Activated naive CD4-positive, alpha-beta T cell treated with anti-CD3 and anti-CD28 coated beads, Interleukin-2, amount 50 U/mL, for 24 hours (primary cell): ENCODE measurements at regions not wholly inside any gene's neighbourhood (a gene's known extent, or its start where the extent isn't known, plus 50 kb on each side); places are given as distances from the start of the nearest gene placed in this dataset.
A peak's percentile ranks its signal among the peaks of the same experiment; 100 is the strongest.

ENCODE experiments used
- H3K27ac Mint-ChIP-seq: one replicate; pipeline ENCODE4 v1.8.0; 2021; ENCODE audit warnings: mild to moderate bottlenecking, mixed read lengths
- H3K27me3 Mint-ChIP-seq: one replicate; pipeline ENCODE4 v1.8.0; 2021; ENCODE audit warnings: mixed read lengths
- H3K36me3 Mint-ChIP-seq: one replicate; pipeline ENCODE4 v1.8.0; 2021; ENCODE audit warnings: mixed read lengths
- H3K4me1 Mint-ChIP-seq: one replicate; pipeline ENCODE4 v1.8.0; 2021; ENCODE audit warnings: mixed read lengths
- H3K4me3 Mint-ChIP-seq: one replicate; pipeline ENCODE4 v1.8.0; 2021; ENCODE audit warnings: mild to moderate bottlenecking, mixed read lengths
- H3K9me3 Mint-ChIP-seq: one replicate; pipeline ENCODE4 v1.8.0; 2021; ENCODE audit warnings: mixed read lengths

DNA sequence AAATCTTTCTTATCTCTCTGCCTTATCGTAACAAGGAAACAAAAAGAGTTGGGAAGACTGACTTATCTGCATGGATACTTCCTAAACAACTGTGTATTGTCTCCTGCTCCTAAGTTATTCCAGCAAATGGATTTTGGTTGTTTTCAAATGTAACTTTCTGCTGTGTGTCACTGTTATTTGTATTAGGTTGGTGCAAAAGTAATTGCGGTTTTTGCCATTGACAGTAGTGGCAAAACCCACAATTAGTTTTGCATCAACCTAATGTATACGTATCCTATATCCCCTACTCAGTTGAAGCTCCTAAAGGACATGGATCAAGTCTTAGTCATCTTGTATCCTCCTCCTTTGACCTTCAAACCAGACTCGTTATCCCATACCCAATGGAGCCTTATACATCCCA, 263.4 kb upstream of the GPR101 start:
- Mint-ChIP-seq H3K9me3 (no peaks in the 10 kb centered on the region), H3K27me3 (no peaks in the 10 kb centered on the region), H3K4me3 (no peak overlapping the region), H3K36me3 (no peaks in the 10 kb centered on the region), H3K4me1 (no peaks in the 10 kb centered on the region), H3K27ac (no peak overlapping the region)

DNA sequence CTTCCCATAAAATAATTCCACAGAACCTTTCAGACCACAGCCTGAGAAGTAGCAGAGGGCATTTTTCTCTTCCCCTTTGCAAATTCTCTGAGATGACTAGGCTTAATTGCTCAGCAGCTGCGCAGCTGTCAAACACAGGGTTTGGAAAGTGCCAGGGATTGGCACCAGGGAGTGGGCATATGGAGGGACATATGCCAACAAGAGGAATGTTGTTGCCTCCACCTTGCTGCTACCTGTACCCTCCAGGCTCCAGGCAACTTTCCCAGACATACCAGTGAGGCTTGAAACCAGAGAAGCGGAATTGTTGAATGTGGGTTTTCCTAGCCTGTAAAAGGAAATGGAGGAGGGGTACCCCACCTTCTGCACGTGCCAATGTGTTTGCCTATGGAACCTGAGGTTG, 256.2 kb upstream of the GPR101 start:
- no peak overlapping the region for H3K4me3 Mint-ChIP-seq
- H3K9me3 Mint-ChIP-seq, result no peaks in the 10 kb centered on the region
- no peak overlapping the region for H3K27ac Mint-ChIP-seq
- no peaks in the 10 kb centered on the region for H3K27me3 Mint-ChIP-seq
- peaks cover 2% of the 10 kb centered on the region for H3K36me3 Mint-ChIP-seq
- H3K4me1 Mint-ChIP-seq, result no peaks in the 10 kb centered on the region

DNA sequence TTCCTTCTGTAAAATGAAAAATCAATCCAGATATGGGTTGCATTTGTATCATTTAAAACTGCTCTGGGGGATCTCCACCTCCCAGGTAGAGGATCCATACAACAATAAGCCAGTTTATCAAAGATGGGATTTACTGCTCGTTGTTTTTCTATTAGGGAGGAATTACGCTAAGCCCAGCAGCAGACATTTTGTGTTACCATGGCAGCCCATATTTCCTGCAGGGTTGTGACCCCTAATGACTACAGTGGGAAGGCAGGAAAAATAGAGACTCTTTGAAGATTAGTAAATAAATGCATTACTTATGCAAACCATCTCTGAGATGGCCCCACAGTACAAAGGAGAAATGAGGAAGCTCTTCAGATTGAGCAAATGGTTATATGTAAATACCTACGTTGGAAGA, 253.4 kb upstream of the GPR101 start:
- H3K4me1 Mint-ChIP-seq, result no peaks in the 10 kb centered on the region
- H3K9me3 Mint-ChIP-seq, result no peaks in the 10 kb centered on the region
- H3K36me3 Mint-ChIP-seq, result peaks cover 2% of the 10 kb centered on the region
- no peaks in the 10 kb centered on the region for H3K27me3 Mint-ChIP-seq
- H3K27ac Mint-ChIP-seq, result no peak overlapping the region
- no peak overlapping the region for H3K4me3 Mint-ChIP-seq

DNA sequence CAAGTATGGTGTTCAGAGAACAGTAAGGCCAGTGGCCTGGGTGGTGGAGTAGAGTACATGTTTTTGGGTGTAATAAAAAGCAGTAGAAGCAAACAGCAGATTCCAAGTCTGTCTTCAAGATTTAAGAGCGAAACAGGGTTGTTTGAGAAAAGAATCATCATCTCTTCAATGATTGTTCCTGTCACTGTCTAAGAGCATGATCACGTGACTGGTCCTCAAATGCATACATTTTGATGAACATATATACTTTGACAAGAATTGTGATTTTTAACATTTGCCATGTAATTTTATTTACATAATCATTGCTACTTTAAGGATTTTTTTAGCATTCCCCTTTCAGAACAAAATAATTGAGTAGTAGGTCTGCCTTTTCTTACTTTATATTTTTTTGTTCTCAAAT, 252.6 kb upstream of the GPR101 start:
- no peaks in the 10 kb centered on the region for H3K9me3 Mint-ChIP-seq
- H3K36me3 Mint-ChIP-seq, result peaks cover 2% of the 10 kb centered on the region
- no peaks in the 10 kb centered on the region for H3K27me3 Mint-ChIP-seq
- no peaks in the 10 kb centered on the region for H3K4me1 Mint-ChIP-seq
- no peak overlapping the region for H3K4me3 Mint-ChIP-seq
- no peak overlapping the region for H3K27ac Mint-ChIP-seq

DNA sequence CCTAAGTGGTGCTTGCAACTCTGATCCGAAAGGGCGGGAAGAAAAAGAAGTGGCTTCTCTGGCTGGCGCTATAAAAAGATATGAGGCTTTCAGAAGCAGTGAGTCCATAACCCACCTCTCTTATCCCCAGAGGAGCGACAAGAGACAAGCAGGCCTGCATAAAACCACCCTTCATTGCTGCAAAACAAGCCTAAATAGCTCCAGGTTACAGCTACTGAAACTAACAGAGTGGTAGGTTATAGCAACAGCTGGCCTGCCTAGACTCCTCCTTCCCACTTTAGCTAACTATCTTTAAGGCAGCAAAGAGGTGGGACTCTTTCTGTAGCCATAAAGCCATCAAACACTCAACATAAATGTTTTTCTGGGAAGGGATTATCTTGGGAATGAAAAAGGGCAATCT, 245.0 kb upstream of the GPR101 start:
- H3K27me3 Mint-ChIP-seq, result no peaks in the 10 kb centered on the region
- H3K4me3 Mint-ChIP-seq, result no peak overlapping the region
- no peak overlapping the region for H3K27ac Mint-ChIP-seq
- no peaks in the 10 kb centered on the region for H3K9me3 Mint-ChIP-seq
- no peaks in the 10 kb centered on the region for H3K4me1 Mint-ChIP-seq
- H3K36me3 Mint-ChIP-seq, result no peaks in the 10 kb centered on the region

DNA sequence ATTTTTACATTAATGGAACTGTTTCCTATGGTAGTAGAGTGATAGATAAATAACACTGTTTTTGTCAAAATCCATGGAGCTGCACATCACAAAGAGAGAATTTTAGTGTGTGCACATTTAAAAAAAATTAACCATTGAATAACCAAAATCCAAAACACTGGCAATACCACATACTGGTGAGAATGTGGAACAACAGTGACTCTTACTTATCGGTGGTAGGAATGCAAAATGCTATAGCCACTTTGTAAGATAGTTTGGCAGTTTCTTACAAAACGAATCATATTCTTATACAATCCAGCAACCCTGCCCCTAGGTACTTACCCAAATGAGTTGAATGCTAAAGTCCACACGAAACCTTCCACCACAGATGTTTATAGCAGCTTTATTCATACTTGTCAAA, 229.6 kb upstream of the GPR101 start:
- no peaks in the 10 kb centered on the region for H3K9me3 Mint-ChIP-seq
- H3K36me3 Mint-ChIP-seq, result no peaks in the 10 kb centered on the region
- H3K4me3 Mint-ChIP-seq, result no peak overlapping the region
- no peaks in the 10 kb centered on the region for H3K27me3 Mint-ChIP-seq
- H3K4me1 Mint-ChIP-seq, result no peaks in the 10 kb centered on the region
- H3K27ac Mint-ChIP-seq, result no peak overlapping the region

DNA sequence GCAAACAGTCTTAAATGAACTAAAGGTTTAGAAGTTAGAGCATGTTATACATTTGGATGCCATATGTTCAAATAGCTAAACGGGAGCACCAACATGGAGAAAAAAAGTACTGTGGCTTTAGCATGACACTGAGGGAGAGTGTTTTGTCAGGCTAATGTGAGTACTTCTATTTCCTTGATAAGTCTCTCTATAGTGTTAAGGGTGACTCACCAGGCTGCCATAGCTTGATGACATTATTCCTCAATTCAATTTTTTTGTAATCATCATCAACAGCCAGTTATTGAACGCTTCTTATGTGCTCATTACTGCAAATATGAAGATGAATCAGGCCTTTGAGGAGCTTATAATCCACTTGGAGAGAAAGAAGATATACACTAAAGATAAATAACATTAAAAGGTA, 211.4 kb upstream of the GPR101 start:
- Mint-ChIP-seq H3K4me1 (no peaks in the 10 kb centered on the region), H3K9me3 (no peaks in the 10 kb centered on the region), H3K27me3 (no peaks in the 10 kb centered on the region), H3K36me3 (no peaks in the 10 kb centered on the region), H3K4me3 (no peak overlapping the region), H3K27ac (no peak overlapping the region)

DNA sequence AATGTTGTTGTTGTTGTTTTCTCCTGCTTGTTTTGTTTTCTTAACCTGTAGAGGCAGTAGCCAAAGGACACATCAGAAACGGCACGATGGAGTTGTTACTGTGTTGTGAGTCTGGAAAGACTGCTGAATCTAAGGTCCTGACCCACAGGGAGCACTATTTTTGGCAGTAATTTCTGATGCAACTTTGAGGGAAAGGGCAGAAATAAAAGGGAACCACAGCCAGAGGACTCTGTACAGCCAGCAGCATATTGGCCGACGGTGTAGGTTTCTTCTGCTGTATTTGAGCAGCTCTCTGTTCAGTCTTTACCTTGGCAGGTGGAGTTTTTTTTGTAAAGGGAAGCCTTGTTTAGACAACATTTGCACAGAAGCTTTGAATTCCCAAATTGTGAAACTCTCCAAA, 203.0 kb upstream of the GPR101 start:
- H3K4me1 Mint-ChIP-seq, result peaks cover 48% of the 10 kb centered on the region
- no peak overlapping the region for H3K27ac Mint-ChIP-seq
- no peaks in the 10 kb centered on the region for H3K36me3 Mint-ChIP-seq
- no peaks in the 10 kb centered on the region for H3K9me3 Mint-ChIP-seq
- H3K27me3 Mint-ChIP-seq, result no peaks in the 10 kb centered on the region
- H3K4me3 Mint-ChIP-seq, result no peak overlapping the region

DNA sequence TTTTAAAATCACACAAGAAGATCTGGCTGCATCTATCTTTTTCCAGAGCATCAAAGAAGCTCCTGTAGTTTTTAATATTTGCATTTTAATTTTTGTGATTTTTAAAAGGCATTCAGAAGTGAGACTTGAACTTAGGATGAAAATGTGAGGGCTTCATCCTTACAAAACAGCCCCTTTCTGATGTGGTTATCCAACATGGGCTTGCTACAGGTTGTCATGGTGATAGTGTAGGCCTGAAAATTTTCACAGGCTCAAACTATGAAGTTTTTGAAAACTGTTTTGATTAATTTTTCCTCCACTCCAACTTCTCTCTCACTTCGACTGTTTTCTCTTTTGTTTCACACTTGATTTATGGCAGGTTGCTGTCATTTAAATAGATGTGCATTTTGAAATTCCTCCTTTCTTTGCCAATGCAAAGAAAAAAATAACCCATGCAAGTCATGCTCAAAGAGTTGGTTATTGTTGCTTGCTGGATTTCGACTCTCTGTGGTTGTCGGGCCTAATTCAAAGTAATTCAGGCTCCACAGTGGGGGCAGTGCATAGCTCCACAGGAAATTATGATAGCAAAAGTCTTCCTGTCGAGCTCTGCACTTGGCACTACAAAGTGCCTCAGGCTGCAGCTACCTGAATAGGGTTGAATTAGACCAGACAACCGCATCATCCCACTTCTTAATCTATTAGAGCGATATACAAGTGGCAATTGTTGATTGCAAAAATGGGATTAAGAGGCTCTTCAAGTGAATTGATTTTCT, 201.0 kb upstream of the GPR101 start:
- H3K9me3 Mint-ChIP-seq, result no peaks in the 10 kb centered on the region
- peak overlapping the region; percentile 31 for H3K27ac Mint-ChIP-seq
- H3K4me1 Mint-ChIP-seq, result peaks cover 48% of the 10 kb centered on the region
- no peaks in the 10 kb centered on the region for H3K36me3 Mint-ChIP-seq
- H3K27me3 Mint-ChIP-seq, result no peaks in the 10 kb centered on the region
- peak overlapping the region; percentile 52 for H3K4me3 Mint-ChIP-seq

DNA sequence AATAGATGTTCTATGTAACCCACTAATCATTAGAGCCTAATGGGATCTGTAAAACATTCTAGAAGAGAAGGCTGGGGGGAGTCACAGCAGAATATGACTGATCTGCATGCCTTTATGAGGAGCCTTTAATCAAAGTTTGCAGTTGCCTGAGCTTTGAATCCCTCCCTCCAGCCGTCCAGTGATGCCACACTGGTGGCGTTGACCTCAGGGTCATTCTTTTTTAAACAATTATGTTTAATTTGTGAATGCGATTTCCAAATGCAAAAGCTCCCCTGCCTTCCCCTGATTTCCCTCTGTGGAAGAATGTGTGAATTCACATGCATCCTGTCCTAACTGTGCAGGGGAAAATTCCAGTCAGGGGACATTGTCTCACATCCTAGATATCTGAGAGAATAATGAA, 199.7 kb upstream of the GPR101 start:
- Mint-ChIP-seq H3K27ac (no peak overlapping the region), H3K4me1 (peaks cover 45% of the 10 kb centered on the region)

DNA sequence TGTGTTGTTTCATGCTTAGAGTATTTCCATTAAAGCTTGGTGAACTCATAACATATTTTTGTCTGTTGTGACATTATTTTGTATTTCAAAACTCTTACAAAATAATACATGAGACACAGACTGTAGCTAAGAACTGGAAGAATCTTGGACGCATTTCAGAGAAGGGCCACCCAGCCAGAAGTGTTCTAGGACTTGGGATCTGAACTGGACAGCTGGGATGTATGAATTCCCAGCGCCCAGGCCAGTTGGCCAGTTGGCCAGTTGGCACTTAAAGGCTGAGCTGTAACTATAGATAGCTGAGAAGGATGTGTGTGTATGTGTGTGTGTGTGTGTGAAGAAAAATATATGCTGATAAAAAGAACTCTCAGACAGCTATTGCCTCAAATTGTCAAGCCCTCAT, 193.4 kb upstream of the GPR101 start:
- H3K27ac Mint-ChIP-seq, result no peak overlapping the region
- H3K9me3 Mint-ChIP-seq, result peaks cover 7% of the 10 kb centered on the region
- no peaks in the 10 kb centered on the region for H3K27me3 Mint-ChIP-seq

More for the DNA sequence above, 199.7 kb upstream of the GPR101 start:
- H3K4me3 Mint-ChIP-seq, result no peak overlapping the region
- no peaks in the 10 kb centered on the region for H3K27me3 Mint-ChIP-seq
- H3K36me3 Mint-ChIP-seq, result no peaks in the 10 kb centered on the region
- H3K9me3 Mint-ChIP-seq, result no peaks in the 10 kb centered on the region

DNA sequence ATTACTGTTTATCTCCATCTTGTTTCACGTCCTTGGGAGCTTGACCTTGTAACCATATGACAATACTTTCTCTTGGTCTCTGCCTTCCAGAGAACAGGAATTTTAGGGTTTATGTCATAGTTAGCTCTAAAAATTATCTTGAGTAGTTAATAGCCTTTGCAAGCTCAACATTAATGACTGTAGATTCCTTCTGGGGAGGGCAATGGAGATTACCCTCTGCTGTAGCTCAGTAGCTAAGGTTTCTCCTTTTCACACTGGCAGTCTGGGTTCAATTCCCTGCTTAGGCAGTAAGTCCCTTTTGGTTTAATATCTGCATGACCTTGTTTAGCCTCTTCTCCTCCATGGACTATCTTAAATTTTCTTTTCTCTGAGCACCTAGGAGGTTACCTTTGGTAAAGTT, 181.7 kb upstream of the GPR101 start:
- Mint-ChIP-seq H3K4me1 (peaks cover 4% of the 10 kb centered on the region), H3K9me3 (no peaks in the 10 kb centered on the region), H3K36me3 (no peaks in the 10 kb centered on the region), H3K27ac (no peak overlapping the region), H3K27me3 (no peaks in the 10 kb centered on the region), H3K4me3 (no peak overlapping the region)

More for the DNA sequence above, 193.4 kb upstream of the GPR101 start:
- no peak overlapping the region for H3K4me3 Mint-ChIP-seq
- peaks cover under 1% of the 10 kb centered on the region for H3K4me1 Mint-ChIP-seq
- peaks cover 6% of the 10 kb centered on the region for H3K36me3 Mint-ChIP-seq

DNA sequence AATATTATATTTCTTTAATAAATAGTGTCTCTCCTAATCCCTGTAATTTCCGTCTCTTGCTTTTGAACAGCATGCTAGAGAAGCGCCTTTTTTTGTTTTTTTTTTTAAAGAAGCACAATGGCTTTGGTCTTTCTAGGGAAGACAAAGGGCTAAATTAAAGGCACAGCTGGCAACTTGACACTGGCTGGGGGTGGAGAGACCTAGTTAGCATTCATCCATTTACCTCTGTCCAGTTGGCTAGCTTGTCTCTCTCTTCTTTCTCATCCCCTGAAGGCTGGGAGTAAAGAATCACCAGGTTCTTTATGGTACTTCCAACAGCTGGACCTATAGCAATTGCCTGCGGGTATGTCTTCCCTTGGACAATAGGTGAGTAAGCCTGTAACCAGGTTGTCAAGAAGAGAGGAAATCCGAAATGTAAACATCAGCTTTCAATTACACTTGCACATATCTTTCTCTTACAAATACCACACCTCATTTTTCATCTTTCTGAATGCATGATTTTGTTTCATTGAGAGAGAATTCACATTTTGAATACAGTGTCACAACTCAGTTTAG, 178.4 kb upstream of the GPR101 start:
- Mint-ChIP-seq H3K4me1 (peaks cover 4% of the 10 kb centered on the region), H3K36me3 (no peaks in the 10 kb centered on the region), H3K27ac (no peak overlapping the region), H3K9me3 (no peaks in the 10 kb centered on the region), H3K27me3 (no peaks in the 10 kb centered on the region), H3K4me3 (no peak overlapping the region)

DNA sequence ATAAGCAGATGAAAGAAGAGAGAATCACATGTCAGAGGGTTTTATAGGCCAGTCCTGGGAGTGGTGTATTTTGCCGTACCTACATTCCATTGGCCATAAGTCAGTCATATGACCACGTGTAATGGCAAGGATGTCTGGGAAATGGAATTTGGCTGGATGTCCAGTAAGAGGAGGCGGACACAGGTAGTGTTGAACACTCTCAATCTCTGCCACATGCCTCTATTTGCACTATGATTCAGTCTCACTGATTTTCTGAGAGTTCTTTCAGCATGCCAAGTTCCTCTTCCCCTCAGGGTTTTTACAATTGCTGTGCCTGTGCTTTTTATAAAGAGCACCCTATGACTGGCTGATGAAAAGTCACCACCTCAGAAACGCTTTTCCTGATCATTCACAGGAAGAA, 164.2 kb upstream of the GPR101 start:
- peaks cover 4% of the 10 kb centered on the region for H3K4me1 Mint-ChIP-seq
- H3K4me3 Mint-ChIP-seq, result no peak overlapping the region
- no peaks in the 10 kb centered on the region for H3K27me3 Mint-ChIP-seq
- H3K36me3 Mint-ChIP-seq, result no peaks in the 10 kb centered on the region
- no peak overlapping the region for H3K27ac Mint-ChIP-seq
- H3K9me3 Mint-ChIP-seq, result no peaks in the 10 kb centered on the region

DNA sequence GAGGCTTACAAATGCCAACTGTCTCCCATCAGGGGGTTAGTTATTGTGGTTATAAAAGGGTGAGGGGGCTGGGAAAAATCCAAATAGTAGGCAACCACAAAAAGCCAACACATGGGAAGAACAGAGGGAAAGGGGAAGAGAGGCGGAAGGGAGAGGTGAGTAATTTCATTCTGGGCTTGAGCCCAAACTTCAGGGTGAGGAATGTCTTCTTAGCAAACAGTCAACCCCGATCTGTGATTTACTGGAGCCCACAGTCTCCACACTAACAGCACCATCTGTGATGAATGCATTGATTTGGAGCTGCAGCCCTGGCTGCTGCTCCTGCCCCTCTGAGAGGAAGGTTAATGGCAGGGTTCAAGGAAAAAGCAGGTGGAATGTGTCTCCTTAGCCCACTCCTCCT, 162.2 kb upstream of the GPR101 start:
- no peak overlapping the region for H3K4me3 Mint-ChIP-seq
- H3K27ac Mint-ChIP-seq, result no peak overlapping the region
- H3K27me3 Mint-ChIP-seq, result no peaks in the 10 kb centered on the region
- no peaks in the 10 kb centered on the region for H3K36me3 Mint-ChIP-seq
- H3K9me3 Mint-ChIP-seq, result no peaks in the 10 kb centered on the region
- H3K4me1 Mint-ChIP-seq, result peaks cover 4% of the 10 kb centered on the region

DNA sequence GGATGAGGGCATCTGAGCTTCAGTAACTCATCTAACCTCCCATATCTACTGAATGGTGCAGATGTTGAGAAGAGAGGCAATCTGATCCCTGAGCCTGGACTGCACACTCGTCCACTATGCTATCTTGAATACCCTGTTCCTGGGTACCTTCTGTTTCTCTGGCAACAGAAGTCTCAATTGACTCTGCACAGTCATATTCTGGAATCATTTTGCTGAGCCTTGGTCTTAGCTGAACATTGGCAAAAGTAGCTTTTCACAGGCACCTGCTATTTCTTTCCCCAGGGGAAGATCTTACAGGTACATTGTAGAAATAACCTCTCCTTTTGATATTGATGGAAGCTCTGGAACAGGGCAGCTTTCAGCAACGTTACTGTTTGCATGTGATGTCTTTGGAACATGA, 161.5 kb upstream of the GPR101 start:
- peaks cover 4% of the 10 kb centered on the region for H3K4me1 Mint-ChIP-seq
- no peak overlapping the region for H3K4me3 Mint-ChIP-seq
- H3K9me3 Mint-ChIP-seq, result no peaks in the 10 kb centered on the region
- H3K27me3 Mint-ChIP-seq, result no peaks in the 10 kb centered on the region
- no peak overlapping the region for H3K27ac Mint-ChIP-seq
- no peaks in the 10 kb centered on the region for H3K36me3 Mint-ChIP-seq

DNA sequence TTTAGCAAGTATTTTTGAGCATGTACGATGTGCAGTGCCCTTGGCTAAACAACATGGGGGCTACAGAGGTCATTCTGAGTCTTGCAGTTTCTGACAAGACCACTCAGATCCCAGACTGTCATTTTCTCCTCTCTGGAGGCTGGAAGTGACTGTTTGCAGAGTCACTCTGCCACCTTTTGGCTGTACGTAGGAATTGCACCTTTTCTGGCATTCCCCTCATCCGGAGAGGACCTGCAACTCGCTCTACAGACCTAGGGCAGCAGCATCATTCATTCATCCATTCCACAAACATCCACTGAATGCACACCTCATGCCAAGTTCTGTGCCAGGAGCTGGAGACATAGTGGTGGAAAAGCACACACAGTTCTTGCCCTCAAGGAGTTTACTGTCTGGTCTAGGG, 160.4 kb upstream of the GPR101 start:
- H3K36me3 Mint-ChIP-seq, result no peaks in the 10 kb centered on the region
- H3K27me3 Mint-ChIP-seq, result no peaks in the 10 kb centered on the region
- H3K4me1 Mint-ChIP-seq, result peaks cover 4% of the 10 kb centered on the region
- H3K4me3 Mint-ChIP-seq, result no peak overlapping the region
- no peak overlapping the region for H3K27ac Mint-ChIP-seq
- H3K9me3 Mint-ChIP-seq, result no peaks in the 10 kb centered on the region
